NCI-H748 (cell line): ENCODE measurements at regions not wholly inside any gene's neighbourhood (a gene's known extent, or its start where the extent isn't known, plus 50 kb on each side); places are given as distances from the start of the nearest gene placed in this dataset.

Experiments
- DNase-seq: peaks from one replicate; lab custom pipeline; 2025; ENCODE audit not compliant: unreplicated experiment; lab: John Stamatoyannopoulos, UW

DNA sequence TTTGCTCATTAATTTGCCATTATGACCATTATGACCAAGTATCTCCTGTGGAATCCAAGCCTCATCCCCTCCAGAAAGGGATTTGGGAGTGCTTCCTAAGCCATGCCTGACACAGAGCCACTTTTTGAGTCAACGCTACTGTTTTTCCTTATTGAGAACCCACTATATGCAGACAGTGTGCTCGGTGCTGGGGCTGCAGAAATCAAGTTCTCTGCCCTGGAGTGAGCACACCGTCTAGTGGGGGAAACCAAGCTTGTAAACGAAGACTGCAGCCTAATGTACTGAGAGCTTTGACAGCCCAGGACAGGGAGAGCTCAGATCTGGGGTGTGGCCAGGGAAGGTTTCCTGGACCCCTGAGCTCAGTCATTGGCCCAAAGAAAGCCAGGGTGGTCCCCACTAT lies 111.0 kb downstream of the ENGASE start:
- DNase-seq, result no peak

DNA sequence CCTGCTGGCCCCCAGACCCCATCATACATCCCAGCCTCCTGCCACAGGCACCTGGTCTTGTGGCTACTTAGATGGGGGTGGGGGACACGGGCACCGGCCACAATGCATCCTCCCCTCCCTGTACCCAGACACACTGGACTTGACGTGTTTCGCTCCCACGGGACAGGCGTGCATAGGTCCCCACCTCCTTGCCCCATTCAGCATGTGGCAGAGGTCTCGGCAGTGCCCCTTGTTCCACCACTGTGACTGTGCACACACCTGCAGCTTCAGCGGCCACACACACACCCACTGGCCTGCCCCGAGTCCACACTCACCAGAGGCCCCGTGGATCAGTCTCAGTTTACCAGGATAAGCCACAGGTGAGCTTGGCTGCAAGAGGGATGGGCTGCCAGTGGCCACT lies 109.6 kb downstream of the ENGASE start:
- DNase-seq, result no peak

DNA sequence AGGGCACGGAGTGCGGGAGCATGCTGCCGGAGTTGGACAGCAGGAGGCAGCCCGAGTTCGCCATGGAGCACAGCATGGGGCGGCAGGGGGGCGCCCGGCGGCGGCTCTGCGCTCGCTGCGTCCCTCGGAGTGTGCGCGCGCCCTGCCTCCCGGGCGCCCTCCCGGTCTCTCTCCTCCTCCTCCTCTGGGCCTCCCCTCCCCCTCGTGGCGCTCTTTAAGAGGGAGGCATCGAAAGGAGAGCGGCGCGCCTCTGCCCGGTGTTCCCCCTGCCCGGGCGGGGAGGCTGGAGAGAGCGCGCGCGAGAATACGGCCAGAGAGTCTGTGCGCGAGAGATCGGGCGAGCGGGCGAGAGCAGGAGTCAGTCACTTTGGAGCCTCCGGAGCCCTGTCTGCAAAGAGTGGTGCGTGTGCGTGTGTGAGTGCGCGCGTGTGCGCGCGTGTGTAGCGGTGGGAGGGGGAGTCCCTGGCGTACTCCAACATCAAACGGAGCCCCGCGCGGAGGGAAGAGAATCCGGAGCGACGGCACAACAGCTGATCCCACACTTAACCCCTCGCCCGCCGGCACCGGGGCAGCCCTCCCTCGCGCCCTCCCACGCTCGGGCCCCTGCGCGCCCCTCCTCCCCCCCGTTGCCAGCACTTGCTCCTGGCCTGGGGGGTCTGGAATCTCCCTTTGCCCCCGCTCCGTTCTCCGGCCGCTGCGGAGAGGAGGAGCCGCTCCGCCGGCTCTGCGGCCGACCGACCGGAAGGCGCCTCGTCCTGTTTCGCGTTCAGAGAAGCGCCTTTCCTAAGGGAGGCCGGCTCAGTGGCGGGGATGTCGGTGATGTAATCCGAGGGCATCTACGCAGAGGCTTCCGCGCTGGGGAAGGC lies 108.9 kb downstream of the ENGASE start:
- peak; percentile 69 for DNase-seq

DNA sequence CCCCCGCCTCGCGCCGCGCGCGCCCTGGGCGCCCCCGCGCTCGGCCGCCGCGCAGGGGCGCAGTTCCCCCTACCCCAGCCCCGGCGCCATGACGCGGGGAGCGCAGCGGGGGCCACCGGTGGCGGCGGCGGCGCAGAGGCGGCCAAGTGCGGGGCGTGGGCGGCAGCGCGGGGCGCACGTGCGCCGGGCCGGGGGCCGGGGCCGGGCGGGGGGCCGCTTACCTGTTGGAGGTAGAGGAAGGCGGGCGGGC lies 108.3 kb downstream of the ENGASE start:
- DNase-seq, result no peak

DNA sequence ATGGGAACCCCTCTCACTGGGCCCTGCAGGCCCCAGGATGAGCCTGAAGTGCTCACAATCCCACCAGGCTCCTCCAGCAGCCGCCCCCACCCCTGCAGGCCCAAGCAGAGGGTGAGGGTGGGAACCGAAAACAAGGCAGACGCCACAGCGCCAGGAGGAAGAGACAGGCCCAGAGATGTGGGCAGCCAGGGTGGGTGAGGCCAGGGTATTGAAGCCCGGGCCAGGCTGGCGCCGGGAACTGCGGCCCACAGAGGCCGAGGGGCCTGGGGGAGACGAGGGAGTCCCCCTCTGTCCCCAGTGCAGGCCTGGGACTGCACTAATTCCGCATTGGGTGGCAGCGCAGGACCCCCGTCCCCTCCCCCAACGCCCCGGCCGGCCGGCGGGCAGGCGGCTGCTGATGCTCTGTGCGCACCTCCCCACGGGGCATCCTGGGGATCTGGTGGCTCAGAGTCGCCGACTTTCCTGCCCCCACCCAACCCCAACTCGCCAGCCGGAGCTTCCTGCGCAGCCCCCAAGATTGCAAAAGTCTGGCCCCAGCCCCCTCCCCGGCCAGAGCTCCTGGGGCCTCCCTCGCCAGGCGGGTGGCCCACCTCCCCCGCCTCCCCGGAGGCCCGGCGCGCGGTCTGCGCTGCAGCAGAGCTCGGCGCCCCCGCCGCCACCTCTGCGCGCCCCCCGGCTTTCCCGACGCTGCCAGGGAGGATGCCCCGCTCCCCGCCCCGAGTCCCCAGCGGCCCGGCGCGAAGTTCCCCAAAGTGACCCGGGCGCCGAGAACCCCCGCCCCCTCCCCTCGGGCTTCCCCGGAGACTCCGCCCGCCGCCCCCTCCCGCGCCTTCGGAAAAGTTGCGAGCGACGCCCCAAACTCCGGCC lies 107.8 kb downstream of the ENGASE start:
- DNase-seq, result no peak

DNA sequence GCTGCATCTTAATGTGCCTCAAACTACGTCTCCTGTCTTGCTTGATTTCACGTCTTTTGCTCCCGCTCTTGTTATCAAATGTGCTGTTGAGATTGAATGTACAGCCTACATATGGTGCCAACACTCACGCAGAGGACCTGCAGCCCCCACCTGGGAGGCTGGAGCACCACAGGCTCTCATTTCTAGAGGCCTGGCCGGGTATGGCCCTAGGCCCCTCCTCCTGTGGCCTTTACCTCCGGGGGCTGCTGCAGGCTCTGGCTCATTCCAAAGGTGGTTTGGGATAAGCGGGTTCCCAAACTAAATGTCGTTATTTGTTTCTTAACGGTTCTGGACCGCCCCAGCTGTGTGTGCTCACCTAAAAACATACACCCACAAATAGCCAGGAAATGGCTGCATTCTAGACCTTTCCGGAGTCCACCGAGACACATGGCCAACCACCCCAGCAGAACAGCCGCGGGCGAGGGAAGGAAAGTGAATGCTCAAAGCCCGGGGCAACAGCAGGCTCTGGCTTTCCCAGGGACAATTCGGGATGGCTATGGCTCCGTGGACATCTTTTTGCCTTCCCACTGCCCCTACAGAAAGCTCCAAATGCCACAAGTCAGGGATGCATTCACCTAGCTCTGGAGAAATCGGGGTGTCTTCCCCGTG lies 105.9 kb downstream of the ENGASE start:
- DNase-seq, result no peak

DNA sequence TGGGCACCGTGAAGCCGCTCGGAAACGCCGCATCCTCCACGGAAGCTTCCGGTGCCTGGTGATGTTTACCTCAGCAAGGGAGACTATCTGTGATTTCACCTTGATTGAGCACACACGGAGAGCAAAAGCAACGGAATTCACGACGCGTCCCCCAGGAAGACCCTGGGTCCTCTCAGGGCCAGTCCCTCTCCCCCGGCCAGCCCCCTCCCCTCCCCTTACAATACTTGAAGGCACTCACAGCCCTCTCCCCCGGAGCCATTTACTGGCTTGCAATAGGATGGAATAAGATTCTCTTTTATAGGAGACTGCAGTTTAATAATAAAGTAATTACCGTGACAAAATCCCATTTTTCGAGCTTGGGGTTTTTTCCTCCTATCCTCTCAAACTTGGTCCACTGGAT lies 104.7 kb downstream of the ENGASE start:
- peak; percentile 21 for DNase-seq

DNA sequence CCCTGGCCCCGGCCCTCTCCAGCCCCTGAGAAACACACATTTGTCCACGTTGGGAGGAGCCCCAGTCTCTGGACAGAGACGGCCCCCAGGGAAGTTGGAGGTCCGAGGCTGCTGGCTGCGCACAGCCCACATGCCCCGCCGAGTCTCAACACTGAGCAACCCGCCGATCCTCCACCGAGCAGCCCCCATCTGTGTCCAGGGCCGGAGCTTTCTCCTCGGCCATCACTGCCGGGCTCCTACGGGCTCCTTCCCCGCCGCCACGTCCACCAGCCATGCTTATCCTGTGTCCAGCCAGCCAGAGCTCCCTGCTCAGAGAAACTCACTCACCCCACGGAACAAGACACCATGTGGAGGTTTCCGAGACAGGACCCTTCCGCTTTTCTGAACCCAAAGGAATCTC lies 103.3 kb downstream of the ENGASE start:
- DNase-seq, result no peak

DNA sequence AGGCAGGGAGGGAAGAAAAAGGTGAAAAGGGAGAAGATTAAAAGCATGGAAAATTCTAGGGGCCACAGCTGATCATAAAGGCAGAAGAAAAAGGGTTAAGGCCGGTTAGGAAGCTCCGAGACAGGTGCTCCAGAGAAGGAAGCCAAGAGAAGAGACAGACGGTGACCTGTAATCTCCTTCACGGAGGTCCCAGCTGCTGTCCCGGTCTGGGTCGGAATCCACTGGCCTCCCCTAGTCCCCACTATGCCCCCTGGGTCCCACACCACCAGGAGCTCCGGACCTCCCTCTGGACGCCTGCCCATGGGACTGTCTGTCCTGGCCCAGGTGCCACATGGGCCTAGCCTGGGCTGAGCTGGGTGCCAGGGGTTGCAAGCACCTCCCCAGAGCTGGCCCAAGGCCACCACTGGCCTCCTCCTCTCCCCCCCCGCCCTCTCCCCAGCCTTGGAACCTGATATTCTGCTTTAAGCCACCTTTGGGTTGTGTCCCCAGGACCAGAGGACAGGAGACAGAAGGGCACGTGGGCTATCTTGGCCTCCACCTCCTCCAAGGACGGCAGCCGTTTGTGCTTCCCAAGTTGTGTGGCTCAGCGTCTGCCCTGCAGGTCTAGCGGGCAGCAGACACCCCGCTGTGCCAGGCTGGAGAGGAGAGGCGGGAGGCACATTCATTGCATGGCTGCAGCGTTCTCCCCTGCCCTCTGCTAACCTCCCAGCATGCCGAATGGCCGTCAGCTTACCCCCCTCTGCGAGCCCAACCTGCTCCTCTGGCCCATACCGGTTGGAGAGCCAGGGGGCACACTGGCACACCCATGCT lies 102.4 kb downstream of the ENGASE start:
- no peak for DNase-seq

DNA sequence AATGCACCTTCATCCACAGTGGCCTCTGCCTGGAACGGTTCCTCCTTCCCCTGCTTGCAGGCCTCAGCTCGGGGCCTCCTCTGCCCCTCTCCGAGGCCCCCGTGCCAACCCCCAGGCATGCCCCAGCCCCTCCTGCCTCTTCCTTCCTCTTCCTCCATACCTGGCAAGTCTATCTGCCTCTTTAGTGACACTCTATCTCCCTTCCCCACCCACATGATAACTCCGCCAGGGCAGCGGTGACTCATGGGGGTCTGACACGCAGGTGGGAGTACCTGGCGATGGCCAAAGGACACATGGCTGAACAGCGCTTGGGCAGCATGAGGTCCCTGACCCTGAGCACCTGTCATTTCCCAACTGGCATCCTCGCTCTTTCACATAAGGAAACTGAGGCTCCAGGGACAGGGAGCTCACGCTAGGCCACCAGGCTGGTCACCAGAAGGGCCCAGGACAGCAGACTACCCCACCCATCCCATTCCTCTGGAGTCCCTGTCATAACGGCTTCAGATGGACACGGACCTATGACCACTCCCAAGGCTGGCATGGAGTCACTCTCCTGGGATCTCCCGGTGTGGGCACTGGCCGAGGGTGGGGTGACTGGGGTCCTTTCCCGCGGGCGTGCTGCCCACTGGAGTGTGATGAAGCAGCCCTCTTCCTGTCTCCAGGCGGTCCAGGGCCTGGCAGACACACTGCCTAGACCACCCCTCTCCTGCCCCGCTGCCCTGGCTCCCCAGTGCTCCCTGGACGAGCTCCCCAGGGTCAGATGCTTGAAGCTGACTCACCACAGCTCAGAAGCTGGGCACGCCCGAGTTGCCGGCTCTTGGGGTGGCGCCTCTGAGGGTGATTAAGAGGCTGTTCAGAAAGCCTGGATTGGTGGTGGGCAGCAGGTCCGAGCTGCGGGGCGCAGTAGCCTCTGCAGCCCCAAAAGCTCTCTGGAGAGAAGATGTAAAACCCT lies 100.6 kb downstream of the ENGASE start:
- no peak for DNase-seq

DNA sequence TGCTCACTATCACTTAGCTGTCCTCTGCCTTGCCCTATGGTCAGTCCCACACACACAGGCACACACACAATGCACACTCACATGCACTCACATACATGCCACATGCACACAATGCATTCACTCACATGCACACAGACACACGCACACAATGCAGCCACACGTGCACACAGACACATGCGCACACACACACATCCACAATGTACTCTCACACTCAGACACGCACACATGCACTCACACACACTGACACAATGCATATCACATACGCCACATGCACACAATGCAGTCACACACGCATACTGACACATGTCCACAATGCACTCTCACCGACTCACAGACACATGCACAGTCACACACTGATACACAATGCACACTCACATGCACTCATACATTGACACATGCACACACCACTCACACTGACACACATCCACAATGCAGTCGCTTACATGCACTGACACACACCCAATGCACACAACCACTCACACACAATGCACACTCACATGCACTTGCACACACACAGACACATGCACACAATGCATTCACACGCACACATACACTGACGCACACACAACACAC lies 99.7 kb downstream of the ENGASE start:
- no peak for DNase-seq

DNA sequence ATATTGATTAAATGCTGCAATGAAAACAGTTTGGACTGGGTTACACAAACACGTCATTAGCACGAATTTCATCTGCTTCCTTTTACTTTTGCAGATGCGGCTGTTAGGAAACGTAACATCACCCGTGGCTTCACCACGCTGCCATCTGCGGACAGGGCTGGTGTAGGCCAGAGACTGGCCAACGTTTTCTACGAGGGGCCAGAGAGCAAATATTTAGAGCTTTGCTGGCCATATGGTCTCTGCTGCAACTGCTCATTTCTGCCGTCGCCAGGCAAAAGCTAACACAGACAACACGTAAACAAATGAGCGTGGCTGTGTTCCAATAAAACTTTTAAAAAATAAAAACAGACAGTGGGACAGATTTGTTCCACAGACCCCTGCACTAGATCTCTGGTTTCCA lies 96.6 kb downstream of the ENGASE start:
- DNase-seq, result no peak

DNA sequence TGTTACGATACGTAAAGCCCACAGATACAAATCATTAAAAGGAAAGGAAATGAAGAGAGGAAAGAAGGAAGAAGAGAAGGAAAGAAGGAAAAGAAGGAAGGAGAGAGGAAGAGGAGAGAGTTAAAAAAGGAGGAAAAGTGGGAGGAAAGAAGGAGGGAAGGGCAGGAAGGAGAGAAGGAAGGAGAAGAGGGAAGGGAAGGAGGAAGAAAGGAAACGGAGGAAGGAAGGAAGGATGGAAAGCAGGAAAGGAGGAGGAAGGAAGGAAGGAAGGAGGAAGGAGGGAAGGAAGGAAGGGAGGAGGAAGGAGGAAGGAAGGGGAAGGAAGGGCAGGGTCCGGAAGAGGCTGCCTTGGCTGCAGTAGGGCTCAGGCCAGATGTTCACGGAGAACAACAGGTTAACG lies 95.2 kb downstream of the ENGASE start:
- DNase-seq, result no peak

DNA sequence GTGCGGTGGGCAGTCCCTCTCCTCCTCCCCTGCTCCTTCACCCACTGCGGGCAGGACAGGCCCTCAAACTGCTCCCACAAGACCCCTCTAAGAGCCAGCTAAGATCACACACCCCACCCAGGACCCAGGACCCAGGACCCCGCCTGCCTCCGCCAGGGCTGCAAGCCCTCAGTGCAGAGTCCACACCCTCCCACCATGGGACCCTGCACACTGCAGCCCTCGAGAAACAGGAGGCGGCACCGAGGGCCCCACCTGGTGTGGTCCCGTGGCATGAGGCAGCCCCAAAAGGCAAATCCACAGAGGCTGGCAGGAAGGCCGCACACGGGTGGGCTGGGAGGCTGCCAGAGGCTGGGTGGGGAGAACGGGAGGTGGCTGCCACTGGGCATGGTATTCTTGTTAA lies 94.7 kb downstream of the ENGASE start:
- DNase-seq, result no peak

DNA sequence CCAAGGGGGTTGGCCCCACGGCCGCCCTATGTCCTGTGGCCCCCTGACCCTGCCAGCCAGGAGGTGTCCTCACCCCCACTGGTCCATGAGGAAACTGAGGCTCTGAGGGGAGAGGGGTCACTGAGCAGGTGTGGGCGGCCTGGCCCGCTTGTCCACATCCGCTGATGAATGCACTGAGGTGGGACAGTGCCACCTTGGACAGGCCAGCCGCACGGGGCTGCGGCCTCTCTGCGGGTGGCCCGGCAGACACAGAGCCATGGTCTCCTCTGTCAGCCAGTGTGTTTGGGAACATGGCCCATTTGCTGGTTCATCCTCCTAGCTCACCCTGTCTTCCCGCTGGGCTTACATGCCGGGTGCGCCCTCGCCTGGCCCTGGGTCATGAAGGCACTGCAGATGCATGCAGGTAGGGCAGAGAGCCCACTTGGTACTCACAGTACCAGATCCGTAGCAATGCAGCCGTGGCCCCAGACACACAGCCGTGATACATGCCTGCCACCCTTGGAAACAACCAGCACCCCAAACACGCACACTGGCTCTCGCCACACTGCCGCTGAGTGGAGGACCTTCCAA lies 93.9 kb downstream of the ENGASE start:
- DNase-seq, result no peak

DNA sequence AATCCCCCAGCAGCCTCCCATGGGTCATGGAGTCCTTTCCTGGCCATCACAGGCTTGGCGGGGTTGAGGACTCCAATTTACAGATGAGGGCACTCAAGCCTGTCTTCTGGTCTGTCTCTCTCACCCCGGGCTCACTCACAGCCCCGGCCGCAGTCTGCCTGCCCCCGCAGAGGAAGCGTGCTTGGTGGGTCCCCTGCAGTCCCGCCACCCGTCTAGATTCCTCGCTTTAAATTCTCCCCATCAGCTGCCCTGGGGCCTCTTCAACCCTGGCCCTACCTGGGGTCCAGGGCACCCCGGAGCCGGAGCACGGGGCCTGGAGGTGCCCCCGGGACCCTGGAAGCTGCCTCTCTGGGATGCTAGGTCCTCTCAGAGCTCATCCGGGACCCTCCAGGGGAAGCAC lies 92.9 kb downstream of the ENGASE start:
- DNase-seq, result no peak

DNA sequence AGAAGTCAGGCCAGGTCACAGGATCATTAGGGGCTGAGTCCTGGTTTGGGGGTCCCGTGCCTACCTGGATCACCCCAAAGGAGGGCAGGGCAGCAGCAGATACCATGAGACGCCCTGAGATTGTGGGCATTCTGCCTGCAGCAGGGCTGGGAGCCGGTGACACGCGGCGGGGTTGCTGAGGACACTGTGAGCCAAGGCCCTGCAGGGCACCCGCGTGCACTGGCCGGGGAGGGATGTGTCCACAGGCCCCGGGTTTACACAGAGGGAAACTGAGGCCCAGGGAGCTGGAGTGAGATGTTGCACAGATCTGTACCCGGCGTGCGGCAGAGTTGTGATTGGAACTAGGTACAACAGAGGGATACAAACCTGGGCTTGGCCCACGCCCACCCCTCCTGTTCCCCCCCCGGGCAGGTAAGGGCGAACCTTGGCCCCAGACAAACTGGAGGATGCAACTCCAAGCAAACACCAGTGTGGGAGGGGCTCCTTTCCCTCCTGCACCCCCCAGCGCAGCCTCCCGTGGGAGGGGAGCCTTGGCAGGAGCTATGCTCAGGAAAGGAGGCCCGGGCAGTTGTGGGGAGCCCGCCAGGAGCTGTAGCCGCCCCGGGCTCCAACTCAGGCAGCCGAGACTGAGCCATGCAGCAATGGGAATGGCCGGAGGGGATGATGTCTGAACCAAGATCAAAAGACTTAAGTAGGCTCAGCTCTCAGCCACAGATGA lies 91.3 kb downstream of the ENGASE start:
- no peak for DNase-seq

DNA sequence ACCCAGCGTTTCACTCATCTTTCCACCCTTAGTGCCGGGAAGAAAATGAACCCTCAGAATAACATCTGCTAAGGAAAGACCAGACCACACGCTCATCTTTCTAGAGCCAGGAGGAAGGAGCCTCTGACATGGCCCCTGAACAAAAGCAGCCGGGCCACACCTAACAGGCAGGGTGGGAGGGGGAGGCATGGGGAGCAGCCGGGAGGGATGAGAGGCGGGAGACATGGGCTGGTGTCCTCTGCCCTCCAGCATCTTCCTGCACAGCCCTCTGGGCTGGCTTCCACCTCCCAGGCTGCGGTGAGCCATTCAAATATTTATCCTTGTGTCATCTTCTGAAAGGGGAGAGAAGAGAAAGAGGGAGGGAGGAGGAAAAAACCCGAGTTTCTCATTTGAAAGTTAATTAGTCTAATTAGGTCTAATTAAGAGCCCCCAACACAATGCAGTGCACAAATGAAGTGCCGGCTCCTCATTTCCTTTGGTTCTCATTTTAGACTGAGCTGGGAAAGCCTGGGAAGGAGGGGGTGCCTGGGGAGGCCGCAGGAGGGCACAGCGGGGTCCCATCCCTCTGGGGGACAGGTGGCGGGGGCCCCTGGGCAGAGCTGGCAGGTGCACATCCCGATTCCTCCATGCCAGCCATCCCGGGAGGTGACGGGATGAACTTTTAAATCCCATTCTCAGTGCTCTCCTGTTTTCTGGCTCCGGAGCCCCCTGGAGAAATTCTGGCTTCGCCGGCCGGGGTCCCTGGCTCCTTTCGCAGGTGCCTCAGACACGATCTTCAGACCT lies 90.5 kb downstream of the ENGASE start:
- DNase-seq, result peak; percentile 10
